HG03135 (cell line): ENCODE measurements at regions not wholly inside any gene's neighbourhood (a gene's known extent, or its start where the extent isn't known, plus 50 kb on each side); places are given as distances from the start of the nearest gene placed in this dataset.
A peak's percentile ranks its signal among the peaks of the same experiment; 100 is the strongest.
"Not testable (repeated sequence)": the region's sequence is repeated elsewhere in the genome, so short reads cannot be mapped to it uniquely, and the experiment has no call there.

Experiments
- ATAC-seq: cut with Tn5 transposase; IDR thresholded peaks from one replicate; pipeline ENCODE4 v1.9.1; 2021; ENCODE audit warnings: mild to moderate bottlenecking, moderate library complexity; ENCODE audit not compliant: unreplicated experiment

- no peak for ATAC-seq
These were observed 128.7 kb upstream of the COL5A2 start for GRCh38 chr2:189308056-189308790.

GRCh38 chr2:189309331-189309730 lies 129.8 kb upstream of the COL5A2 start:
- no peak for ATAC-seq

DNA sequence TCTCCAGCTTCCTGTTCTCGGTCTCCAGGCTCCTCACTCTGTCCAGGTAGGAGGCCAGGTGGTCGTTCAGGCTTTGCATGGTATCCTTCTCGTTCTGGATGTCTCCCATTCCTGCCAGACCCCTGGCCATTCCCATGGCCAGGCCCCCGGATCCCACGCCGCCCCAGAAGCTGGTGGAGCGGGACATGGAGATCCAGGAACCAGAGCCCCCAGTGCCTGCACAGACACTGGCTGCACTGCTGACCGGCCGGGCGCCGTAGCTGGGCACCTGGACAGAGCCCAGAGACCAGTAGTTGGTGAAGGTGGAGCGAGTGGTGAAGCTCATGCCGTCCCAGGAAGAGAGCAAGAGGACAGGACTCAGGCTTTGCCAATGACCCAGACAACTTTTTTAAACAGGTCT lies 129.1 kb upstream of the WDR75 start:
- no peak for ATAC-seq

- ATAC-seq: no peak
These were observed 128.6 kb upstream of the WDR75 start for GRCh38 chr2:189312643-189313042.

- ATAC-seq: no peak
These were observed 122.5 kb upstream of the WDR75 start for GRCh38 chr2:189318761-189319160.

GRCh38 chr2:189319424-189319823 lies 121.8 kb upstream of the WDR75 start:
- not testable (repeated sequence) for ATAC-seq

DNA sequence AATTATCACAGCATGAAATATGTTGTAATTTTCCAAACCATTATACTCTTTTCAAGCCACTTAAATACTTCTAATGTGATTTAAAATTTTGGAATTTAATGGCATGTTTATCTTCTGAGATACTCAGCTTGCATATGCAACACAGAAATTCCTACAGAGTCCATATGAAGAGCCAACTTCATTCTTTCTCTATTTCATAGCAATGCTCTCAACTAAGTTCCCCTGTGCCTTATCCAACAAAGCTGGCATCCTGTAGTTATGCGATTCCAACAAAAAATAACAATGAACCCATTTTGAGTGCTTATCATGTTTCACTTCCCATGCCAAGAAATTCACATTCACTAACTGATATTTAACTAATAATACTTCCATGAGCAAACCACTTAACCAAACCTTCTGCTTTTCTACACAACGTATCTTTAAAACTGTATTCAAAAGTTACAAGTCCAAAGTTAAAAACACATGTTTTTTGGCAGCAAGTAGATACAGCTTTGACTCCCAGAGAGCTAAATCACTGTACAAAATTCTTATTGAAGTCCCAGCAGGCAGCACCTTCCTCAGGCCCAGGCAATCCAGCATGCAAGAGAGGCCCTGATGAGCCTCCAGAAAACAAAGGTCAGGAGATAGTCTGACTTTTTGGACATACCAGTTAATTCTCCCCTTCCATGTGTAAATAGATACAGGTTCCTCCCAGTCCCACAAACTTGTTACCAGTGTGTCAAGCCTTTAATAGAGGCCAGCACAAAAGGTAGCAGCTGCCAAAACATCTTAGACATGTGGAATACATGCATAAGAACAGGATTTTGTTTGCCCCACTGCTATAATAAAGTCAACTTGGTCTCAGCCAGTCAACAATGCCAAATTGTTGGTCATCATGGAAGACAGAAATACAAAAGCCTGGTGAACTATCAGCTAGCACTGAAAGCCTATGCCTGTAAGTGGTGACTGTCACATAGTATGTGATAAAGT lies 113.1 kb upstream of the WDR75 start:
- no peak for ATAC-seq

DNA sequence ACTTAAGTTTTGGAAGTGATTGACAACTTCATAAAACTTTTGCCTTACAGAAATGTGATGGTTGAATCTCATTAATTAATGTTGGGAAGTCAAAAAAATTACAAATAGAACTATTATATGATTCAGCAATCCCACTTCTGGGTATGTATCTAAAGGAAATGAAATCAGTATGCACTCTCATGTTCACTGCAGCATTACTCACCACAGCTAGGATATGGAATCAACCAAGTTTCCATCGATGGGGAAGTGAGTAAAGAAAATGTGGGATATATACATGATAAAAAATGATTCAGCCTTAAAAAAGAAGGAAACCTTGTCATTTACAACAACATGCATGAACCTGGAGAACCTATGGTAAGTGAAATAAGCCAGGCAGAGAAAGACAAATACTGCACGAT lies 112.4 kb upstream of the WDR75 start:
- no peak for ATAC-seq

DNA sequence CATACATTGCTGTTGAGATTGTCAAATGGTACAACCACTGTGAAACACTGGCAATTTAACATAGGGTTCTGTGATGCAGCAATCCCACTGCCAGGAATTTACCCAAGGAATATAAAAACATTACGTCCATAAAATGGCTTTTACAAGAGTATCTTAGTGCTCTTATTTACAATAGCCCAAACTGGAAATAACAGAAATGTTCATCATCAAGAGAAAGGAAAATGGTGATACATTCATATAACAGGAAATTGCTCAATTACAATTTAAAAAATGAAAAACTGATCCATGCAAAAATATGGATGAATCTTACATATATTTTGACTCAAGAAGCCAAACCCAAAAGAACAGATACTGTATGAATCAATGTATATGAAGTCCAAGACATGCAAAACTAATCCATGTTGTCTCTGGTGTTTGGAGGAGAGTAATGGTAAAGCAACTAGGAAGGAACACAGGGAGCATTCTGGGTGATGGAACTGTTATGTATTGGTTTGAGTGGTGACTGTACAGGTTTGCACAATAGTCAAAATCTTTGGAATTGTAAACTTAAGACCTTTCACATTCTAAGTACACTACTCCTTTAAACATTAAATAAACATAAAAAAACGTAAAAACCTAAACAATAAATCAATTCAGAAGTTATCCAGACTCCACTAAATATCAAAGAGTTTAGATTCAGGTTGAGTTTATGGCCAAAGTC lies 104.8 kb upstream of the WDR75 start:
- no peak for ATAC-seq

GRCh38 chr2:189337656-189338055 lies 103.6 kb upstream of the WDR75 start:
- ATAC-seq: no peak

- ATAC-seq: no peak
These were observed 103.2 kb upstream of the WDR75 start for GRCh38 chr2:189338115-189338514.

GRCh38 chr2:189341077-189341476 lies 100.2 kb upstream of the WDR75 start:
- ATAC-seq: no peak

DNA sequence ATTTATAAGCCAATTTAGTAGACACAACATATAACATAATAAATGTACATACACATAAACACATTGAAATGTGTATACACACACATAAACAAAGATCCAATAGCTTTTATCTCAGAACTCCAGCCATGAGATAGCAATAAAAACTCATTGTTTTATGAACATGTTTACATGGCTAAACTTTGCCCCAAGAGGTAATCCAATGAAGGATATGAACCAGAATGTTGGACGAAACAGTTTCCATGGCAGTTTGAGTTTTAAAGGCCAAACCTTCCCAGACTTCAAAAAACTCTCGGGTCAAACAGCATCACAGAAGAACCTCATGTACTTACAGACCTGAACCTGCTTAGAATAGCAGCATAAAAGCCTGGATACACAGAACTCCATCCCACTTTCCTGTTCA lies 97.2 kb upstream of the WDR75 start:
- ATAC-seq: no peak

DNA sequence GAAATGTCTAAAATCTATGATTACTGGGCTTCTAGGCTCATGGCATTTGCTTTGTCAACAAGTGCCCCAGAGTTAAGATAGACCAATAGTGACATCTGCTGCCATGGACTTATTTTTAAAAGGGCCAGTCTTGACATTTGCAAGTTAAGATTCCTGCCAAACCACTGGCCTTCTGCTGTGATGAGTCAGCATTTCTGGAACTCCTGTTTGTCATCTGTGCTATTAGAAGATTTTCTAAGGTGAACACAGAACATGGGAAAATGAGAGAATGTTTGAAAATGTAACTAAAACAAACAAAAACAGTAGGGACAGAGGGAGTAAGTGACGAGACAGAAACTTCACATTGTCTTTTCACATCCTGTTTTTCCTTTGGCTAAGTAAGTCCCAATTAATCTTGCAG lies 93.7 kb upstream of the WDR75 start:
- peak; percentile 67 for ATAC-seq

GRCh38 chr2:189348369-189348768 lies 92.9 kb upstream of the WDR75 start:
- no peak for ATAC-seq

DNA sequence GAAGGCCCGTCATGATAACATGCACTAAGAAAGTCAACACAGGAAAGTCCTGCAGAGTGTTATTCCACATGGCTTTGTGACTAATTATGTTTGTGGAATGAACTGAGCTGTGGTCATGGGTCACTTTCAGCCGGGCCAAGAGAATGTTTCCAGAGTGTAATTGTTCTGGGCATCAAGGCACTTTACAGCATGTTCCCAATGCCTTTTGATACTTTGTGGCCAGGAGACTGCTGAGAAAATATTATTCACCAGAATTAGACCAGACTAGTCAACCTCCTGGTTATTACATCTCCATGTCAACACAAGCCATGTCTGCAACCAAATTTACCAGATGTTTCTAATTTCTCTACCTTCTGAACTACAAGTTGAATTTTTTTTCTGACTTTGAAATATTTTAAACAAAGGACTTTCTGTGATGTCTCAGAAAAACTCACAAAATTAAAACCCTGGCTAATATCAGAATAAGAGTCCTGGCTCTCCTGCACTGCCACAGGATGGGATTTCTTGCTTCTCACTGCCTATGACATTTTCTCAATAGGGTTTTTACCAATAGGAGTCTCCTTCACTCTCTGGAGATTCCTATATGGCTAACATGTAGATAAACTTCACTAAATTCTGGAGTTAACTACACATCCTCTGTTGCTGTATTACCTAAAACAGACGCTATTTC lies 90.6 kb upstream of the WDR75 start:
- ATAC-seq: no peak

DNA sequence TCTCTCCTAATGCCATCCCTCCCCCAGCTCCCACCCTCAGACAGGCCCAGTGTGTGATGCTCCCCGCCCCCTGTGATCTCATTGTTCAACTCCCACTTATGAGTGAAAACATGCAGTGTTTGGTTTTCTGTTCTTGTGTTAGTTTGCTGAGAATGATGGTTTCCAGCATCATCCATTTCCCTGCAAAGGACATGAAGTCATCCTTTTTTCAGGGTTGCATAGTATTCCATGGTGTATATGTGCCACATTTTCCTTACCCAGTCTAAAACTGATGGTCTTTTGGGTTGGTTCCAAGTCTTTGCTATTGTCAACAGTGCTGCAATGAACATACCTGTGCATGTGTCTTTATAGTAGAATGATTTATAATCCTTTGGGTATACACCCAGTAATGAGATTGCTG lies 89.3 kb upstream of the WDR75 start:
- not testable (repeated sequence) for ATAC-seq

DNA sequence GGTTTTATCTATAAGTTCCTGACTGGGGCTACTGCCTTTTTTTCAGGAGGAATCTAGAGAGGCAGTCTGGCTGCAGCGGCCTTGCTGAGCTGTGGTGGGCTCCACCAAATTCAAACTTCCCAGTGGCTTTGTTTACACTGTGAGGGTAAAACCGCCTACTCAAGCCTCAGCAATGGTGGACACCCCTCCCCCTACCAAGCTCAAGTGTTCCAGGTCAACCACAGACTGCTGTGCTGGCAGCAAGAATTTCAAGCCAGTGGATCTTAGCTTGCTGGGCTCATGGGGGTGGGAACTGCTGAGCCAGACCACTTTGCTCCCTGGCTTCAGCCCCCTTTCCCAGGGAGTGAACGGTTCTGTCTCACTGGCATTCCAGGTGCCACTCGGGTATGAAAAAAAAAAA lies 83.9 kb upstream of the WDR75 start:
- ATAC-seq: not testable (repeated sequence)

GRCh38 chr2:189360861-189361260 lies 80.4 kb upstream of the WDR75 start:
- ATAC-seq: no peak

DNA sequence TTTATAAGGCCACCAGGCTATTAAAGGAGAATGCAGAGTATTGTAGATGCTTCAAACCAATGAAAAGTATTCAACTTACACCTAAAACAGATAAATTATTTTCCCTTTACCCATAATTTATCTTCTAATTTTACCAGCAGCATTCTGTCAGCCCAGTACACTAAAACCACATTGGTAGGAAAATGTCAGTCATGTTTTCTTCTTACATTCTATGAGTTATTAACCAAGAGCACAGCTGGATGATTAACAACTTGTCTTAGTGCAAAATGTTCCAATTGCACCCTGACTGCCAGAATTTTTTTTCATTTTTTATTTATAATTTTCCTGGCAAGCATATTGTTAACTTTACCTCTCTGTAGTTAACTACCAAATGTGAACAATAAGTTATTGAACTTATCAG lies 79.0 kb upstream of the WDR75 start:
- no peak for ATAC-seq

DNA sequence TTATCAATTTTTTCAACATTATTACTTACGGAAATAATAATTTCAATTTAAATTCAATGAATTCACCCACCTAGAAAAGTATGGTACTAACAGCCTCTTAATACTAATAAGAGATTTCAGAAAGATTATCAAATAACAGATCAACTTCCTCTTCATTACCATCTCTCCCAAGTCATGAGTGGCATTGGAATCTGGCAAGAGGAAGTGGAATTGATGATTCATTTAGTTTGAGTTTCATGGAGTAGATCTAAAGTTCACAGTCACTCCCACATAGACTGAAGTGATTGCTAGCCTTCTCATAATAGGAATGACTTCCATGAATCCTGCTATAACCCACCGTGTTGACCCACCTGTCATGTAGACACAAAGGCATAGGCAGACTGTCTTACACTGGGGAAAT lies 77.7 kb upstream of the WDR75 start:
- no peak for ATAC-seq
